ENCODE measurements at regions not wholly inside any gene's neighbourhood (a gene's known extent, or its start where the extent isn't known, plus 50 kb on each side); places are given as distances from the start of the nearest gene placed in this dataset.

DNA sequence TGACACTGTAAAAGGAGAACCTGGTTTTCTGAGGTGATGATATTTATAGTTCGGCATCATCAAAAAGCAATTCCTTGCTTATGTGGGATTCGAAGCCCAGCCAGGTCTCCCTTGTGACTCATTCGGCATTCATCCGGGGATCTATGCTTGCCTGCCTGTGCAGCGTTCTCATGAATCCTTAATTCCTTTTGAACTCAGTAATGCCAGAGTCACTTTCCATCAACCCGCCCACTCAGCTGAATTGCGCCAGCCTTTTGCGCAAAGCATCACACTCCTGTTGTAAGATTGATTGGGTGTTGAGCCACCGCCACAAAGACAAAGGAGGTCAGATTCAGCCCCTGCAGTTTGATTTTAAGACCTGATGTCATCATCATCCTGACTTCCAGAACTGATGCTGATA, 128.6 kb downstream of the SLC17A6 start:
- DNase-seq (ENCODE audit: low read depth) = peak; percentile 93
- TF ChIP-seq, protein P1, sequence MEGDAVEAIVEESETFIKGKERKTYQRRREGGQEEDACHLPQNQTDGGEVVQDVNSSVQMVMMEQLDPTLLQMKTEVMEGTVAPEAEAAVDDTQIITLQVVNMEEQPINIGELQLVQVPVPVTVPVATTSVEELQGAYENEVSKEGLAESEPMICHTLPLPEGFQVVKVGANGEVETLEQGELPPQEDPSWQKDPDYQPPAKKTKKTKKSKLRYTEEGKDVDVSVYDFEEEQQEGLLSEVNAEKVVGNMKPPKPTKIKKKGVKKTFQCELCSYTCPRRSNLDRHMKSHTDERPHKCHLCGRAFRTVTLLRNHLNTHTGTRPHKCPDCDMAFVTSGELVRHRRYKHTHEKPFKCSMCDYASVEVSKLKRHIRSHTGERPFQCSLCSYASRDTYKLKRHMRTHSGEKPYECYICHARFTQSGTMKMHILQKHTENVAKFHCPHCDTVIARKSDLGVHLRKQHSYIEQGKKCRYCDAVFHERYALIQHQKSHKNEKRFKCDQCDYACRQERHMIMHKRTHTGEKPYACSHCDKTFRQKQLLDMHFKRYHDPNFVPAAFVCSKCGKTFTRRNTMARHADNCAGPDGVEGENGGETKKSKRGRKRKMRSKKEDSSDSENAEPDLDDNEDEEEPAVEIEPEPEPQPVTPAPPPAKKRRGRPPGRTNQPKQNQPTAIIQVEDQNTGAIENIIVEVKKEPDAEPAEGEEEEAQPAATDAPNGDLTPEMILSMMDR (conservative IDR thresholded peaks at IDR 0.05; ENCODE audit: low read length) = no peak
- H3K4me3 ChIP-seq (ENCODE audit: low read length) = no peak overlapping the region

- H3K4me3 ChIP-seq (ENCODE audit: low read length) = no peak overlapping the region
- TF ChIP-seq, protein P1 (conservative IDR thresholded peaks at IDR 0.05; ENCODE audit: low read length) = no peak
- no peak for DNase-seq (ENCODE audit: low read depth)
Measured at GRCh38 chr11:22466351-22466750, 128.2 kb downstream of the SLC17A6 start.

- TF ChIP-seq, protein P1 (conservative IDR thresholded peaks at IDR 0.05; ENCODE audit: low read length) = no peak
- H3K4me3 ChIP-seq (ENCODE audit: low read length) = no peak overlapping the region
- DNase-seq (ENCODE audit: low read depth) = no peak
Measured at GRCh38 chr11:22465620-22466019, 127.4 kb downstream of the SLC17A6 start.

DNA sequence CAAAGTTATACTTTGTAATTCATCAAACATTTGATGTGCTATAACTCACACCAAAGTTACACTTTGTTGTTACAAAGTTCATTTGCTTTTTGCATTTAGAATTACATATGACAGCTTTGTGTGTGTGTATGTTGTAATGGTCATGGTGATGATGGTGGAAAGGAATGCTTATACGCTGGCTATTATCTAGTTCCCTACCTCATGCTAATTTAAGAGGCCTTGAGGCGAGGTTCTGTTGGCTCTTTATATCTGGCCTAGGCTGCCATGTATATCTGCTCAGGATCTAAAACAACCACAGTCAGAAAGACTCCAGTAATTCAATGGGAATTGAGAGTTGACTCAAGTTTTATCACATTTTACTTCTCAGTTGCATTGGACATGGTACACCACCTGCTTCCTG, 123.4 kb downstream of the SLC17A6 start:
- TF ChIP-seq, protein P1 (conservative IDR thresholded peaks at IDR 0.05; ENCODE audit: low read length) = no peak
- no peak overlapping the region for H3K4me3 ChIP-seq (ENCODE audit: low read length)
- DNase-seq (ENCODE audit: low read depth) = no peak

GRCh38 chr11:22460181-22460580, 122.0 kb downstream of the SLC17A6 start:
- TF ChIP-seq, protein P1 (conservative IDR thresholded peaks at IDR 0.05; ENCODE audit: low read length) = no peak
- no peak overlapping the region for H3K4me3 ChIP-seq (ENCODE audit: low read length)
- DNase-seq (ENCODE audit: low read depth) = no peak

DNA sequence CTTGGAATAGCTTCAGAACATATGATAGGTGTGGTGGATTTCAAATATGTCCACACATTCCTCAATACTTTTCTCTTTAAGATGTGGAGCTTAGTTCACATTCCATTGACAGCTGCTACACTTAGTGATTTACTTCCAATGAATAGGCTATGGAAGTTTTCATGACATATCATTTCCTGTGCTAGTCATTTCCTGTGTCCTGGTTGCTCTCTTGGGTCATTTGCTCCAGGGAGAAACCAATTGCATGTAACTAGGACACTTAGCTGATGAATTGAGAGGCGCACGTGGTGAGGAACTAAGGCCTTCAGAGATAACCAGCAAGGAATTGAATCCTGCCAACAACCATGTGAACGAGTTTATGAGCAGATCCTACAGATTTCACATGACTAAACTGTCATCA, 120.9 kb downstream of the SLC17A6 start:
- no peak overlapping the region for H3K4me3 ChIP-seq (ENCODE audit: low read length)
- TF ChIP-seq, protein P1 (conservative IDR thresholded peaks at IDR 0.05; ENCODE audit: low read length) = no peak
- DNase-seq (ENCODE audit: low read depth) = peak; percentile 69

- DNase-seq (ENCODE audit: low read depth) = no peak
- TF ChIP-seq, protein P1 (conservative IDR thresholded peaks at IDR 0.05; ENCODE audit: low read length) = no peak
Measured at GRCh38 chr11:22458161-22458560, 120.0 kb downstream of the SLC17A6 start.

More at GRCh38 chr11:22458161-22458560, 120.0 kb downstream of the SLC17A6 start:
- no peak overlapping the region for H3K4me3 ChIP-seq (ENCODE audit: low read length)

Measured in AG10803 (cell line).